ENCODE measurements at regions not wholly inside any gene's neighbourhood (a gene's known extent, or its start where the extent isn't known, plus 50 kb on each side); places are given as distances from the start of the nearest gene placed in this dataset.
"Not testable (repeated sequence)": the region's sequence is repeated elsewhere in the genome, so short reads cannot be mapped to it uniquely, and the experiment has no call there.

GRCh38 chr7:106459397-106460072, 174.8 kb upstream of the NAMPT start:
- H3K9ac ChIP-seq (ENCODE audit: low read depth, low read length), result no peak overlapping the region
- H3K9me3 ChIP-seq (ENCODE audit: control insufficient read depth, insufficient read depth, low read length), result peaks cover 3% of the 10 kb centered on the region; the same call in 1 of the 2 replicates
- no peaks in the 10 kb centered on the region for H3K4me1 ChIP-seq (ENCODE audit: insufficient read depth, low read length)
- H3K36me3 ChIP-seq (ENCODE audit: insufficient read depth, low read length), result no peaks in the 10 kb centered on the region

- H3K9ac ChIP-seq (ENCODE audit: low read depth, low read length), result no peak overlapping the region
- peaks cover 11% of the 10 kb centered on the region; the same call in 1 of the 2 replicates for H3K9me3 ChIP-seq (ENCODE audit: control insufficient read depth, insufficient read depth, low read length)
These were observed 172.9 kb upstream of the NAMPT start for GRCh38 chr7:106457678-106458077.

GRCh38 chr7:106456329-106456728, 171.5 kb upstream of the NAMPT start:
- Histone ChIP-seq H3K4me1 (ENCODE audit: insufficient read depth, low read length) (no peaks in the 10 kb centered on the region), H3K36me3 (ENCODE audit: insufficient read depth, low read length) (no peaks in the 10 kb centered on the region), H3K9ac (ENCODE audit: low read depth, low read length) (no peak overlapping the region), H3K9me3 (ENCODE audit: control insufficient read depth, insufficient read depth, low read length) (peaks cover 15% of the 10 kb centered on the region; the same call in 1 of the 2 replicates)

More at GRCh38 chr7:106457678-106458077, 172.9 kb upstream of the NAMPT start:
- H3K36me3 ChIP-seq (ENCODE audit: insufficient read depth, low read length), result no peaks in the 10 kb centered on the region
- H3K4me1 ChIP-seq (ENCODE audit: insufficient read depth, low read length), result no peaks in the 10 kb centered on the region

- Histone ChIP-seq H3K9ac (ENCODE audit: low read depth, low read length) (no peak overlapping the region), H3K36me3 (ENCODE audit: insufficient read depth, low read length) (no peaks in the 10 kb centered on the region), H3K9me3 (ENCODE audit: control insufficient read depth, insufficient read depth, low read length) (peaks cover 15% of the 10 kb centered on the region; the same call in 1 of the 2 replicates), H3K4me1 (ENCODE audit: insufficient read depth, low read length) (no peaks in the 10 kb centered on the region)
These were observed 167.5 kb upstream of the NAMPT start for GRCh38 chr7:106452031-106452851.

- Histone ChIP-seq H3K36me3 (ENCODE audit: insufficient read depth, low read length) (no peaks in the 10 kb centered on the region), H3K9me3 (ENCODE audit: control insufficient read depth, insufficient read depth, low read length) (peaks cover 15% of the 10 kb centered on the region; the same call in 1 of the 2 replicates), H3K4me1 (ENCODE audit: insufficient read depth, low read length) (no peaks in the 10 kb centered on the region), H3K9ac (ENCODE audit: low read depth, low read length) (no peak overlapping the region)
These were observed 166.4 kb upstream of the NAMPT start for GRCh38 chr7:106451171-106451570.

- Histone ChIP-seq H3K9ac (ENCODE audit: low read depth, low read length) (no peak overlapping the region), H3K4me1 (ENCODE audit: insufficient read depth, low read length) (no peaks in the 10 kb centered on the region), H3K9me3 (ENCODE audit: control insufficient read depth, insufficient read depth, low read length) (peaks cover 15% of the 10 kb centered on the region; the same call in 1 of the 2 replicates), H3K36me3 (ENCODE audit: insufficient read depth, low read length) (no peaks in the 10 kb centered on the region)
These were observed 165.9 kb upstream of the NAMPT start for GRCh38 chr7:106450716-106451115.

GRCh38 chr7:106448992-106449859, 164.4 kb upstream of the NAMPT start:
- H3K4me1 ChIP-seq (ENCODE audit: insufficient read depth, low read length), result no peaks in the 10 kb centered on the region
- H3K9ac ChIP-seq (ENCODE audit: low read depth, low read length), result no peak overlapping the region
- peaks cover 15% of the 10 kb centered on the region; the same call in 1 of the 2 replicates for H3K9me3 ChIP-seq (ENCODE audit: control insufficient read depth, insufficient read depth, low read length)
- no peaks in the 10 kb centered on the region for H3K36me3 ChIP-seq (ENCODE audit: insufficient read depth, low read length)

- no peaks in the 10 kb centered on the region for H3K4me1 ChIP-seq (ENCODE audit: insufficient read depth, low read length)
- H3K36me3 ChIP-seq (ENCODE audit: insufficient read depth, low read length), result no peaks in the 10 kb centered on the region
- peaks cover 12% of the 10 kb centered on the region; the same call in 1 of the 2 replicates for H3K9me3 ChIP-seq (ENCODE audit: control insufficient read depth, insufficient read depth, low read length)
- no peak overlapping the region for H3K9ac ChIP-seq (ENCODE audit: low read depth, low read length)
These were observed 163.7 kb upstream of the NAMPT start for GRCh38 chr7:106448346-106448991.

GRCh38 chr7:106447318-106447847, 162.6 kb upstream of the NAMPT start:
- Histone ChIP-seq H3K9ac (ENCODE audit: low read depth, low read length) (no peak overlapping the region), H3K4me1 (ENCODE audit: insufficient read depth, low read length) (no peaks in the 10 kb centered on the region), H3K36me3 (ENCODE audit: insufficient read depth, low read length) (no peaks in the 10 kb centered on the region), H3K9me3 (ENCODE audit: control insufficient read depth, insufficient read depth, low read length) (peaks cover 7% of the 10 kb centered on the region; the same call in 1 of the 2 replicates)

- not testable (repeated sequence) for H3K9me3 ChIP-seq (ENCODE audit: control insufficient read depth, insufficient read depth, low read length); H3K4me1 ChIP-seq (ENCODE audit: insufficient read depth, low read length); H3K36me3 ChIP-seq (ENCODE audit: insufficient read depth, low read length); H3K9ac ChIP-seq (ENCODE audit: low read depth, low read length)
These were observed 160.6 kb upstream of the NAMPT start for GRCh38 chr7:106445366-106445765.

GRCh38 chr7:106444068-106444655, 159.4 kb upstream of the NAMPT start:
- peaks cover 2% of the 10 kb centered on the region; the same call in 1 of the 2 replicates for H3K9me3 ChIP-seq (ENCODE audit: control insufficient read depth, insufficient read depth, low read length)
- no peak overlapping the region for H3K9ac ChIP-seq (ENCODE audit: low read depth, low read length)
- no peaks in the 10 kb centered on the region for H3K36me3 ChIP-seq (ENCODE audit: insufficient read depth, low read length)
- H3K4me1 ChIP-seq (ENCODE audit: insufficient read depth, low read length), result no peaks in the 10 kb centered on the region

GRCh38 chr7:106443156-106443555, 158.4 kb upstream of the NAMPT start:
- no peaks in the 10 kb centered on the region for H3K4me1 ChIP-seq (ENCODE audit: insufficient read depth, low read length)
- no peak overlapping the region for H3K9ac ChIP-seq (ENCODE audit: low read depth, low read length)
- no peaks in the 10 kb centered on the region for H3K36me3 ChIP-seq (ENCODE audit: insufficient read depth, low read length)
- peaks cover 2% of the 10 kb centered on the region; the same call in 1 of the 2 replicates for H3K9me3 ChIP-seq (ENCODE audit: control insufficient read depth, insufficient read depth, low read length)

GRCh38 chr7:106442476-106442875, 157.7 kb upstream of the NAMPT start:
- no peaks in the 10 kb centered on the region for H3K36me3 ChIP-seq (ENCODE audit: insufficient read depth, low read length)
- no peaks in the 10 kb centered on the region for H3K4me1 ChIP-seq (ENCODE audit: insufficient read depth, low read length)
- H3K9me3 ChIP-seq (ENCODE audit: control insufficient read depth, insufficient read depth, low read length), result peaks cover 2% of the 10 kb centered on the region; the same call in 1 of the 2 replicates
- H3K9ac ChIP-seq (ENCODE audit: low read depth, low read length), result no peak overlapping the region

Measured in ES-I3 (cell line).